NCI-H146 treated with DMSO at 0.1 percent for 48 hours (cell line): ENCODE measurements at regions not wholly inside any gene's neighbourhood (a gene's known extent, or its start where the extent isn't known, plus 50 kb on each side); places are given as distances from the start of the nearest gene placed in this dataset.

Experiments used
- DNase-seq: peaks from one replicate; lab custom pipeline; 2025; ENCODE audit not compliant: unreplicated experiment; lab: John Stamatoyannopoulos, UW

GRCh38 chr2:129620411-129620810 is 359.1 kb upstream of the RAB6C start:
- no peak for DNase-seq

GRCh38 chr2:129623783-129624182 is 355.7 kb upstream of the RAB6C start:
- no peak for DNase-seq

- DNase-seq: no peak
Measured at GRCh38 chr2:129627437-129627836, 352.0 kb upstream of the RAB6C start.

GRCh38 chr2:129636692-129637091 is 342.8 kb upstream of the RAB6C start:
- no peak for DNase-seq

- DNase-seq: no peak
Measured at GRCh38 chr2:129641371-129641770, 338.1 kb upstream of the RAB6C start.

GRCh38 chr2:129642526-129643043 is 336.9 kb upstream of the RAB6C start:
- DNase-seq: no peak

- DNase-seq: no peak
Measured at GRCh38 chr2:129645335-129645734, 334.1 kb upstream of the RAB6C start.

- no peak for DNase-seq
Measured at GRCh38 chr2:129646107-129646506, 333.4 kb upstream of the RAB6C start.

- DNase-seq: no peak
Measured at GRCh38 chr2:129653246-129653645, 326.2 kb upstream of the RAB6C start.

- DNase-seq: no peak
Measured at GRCh38 chr2:129654331-129654730, 325.1 kb upstream of the RAB6C start.

- no peak for DNase-seq
Measured at GRCh38 chr2:129656081-129656598, 323.3 kb upstream of the RAB6C start.

- DNase-seq: no peak
Measured at GRCh38 chr2:129658430-129658829, 321.0 kb upstream of the RAB6C start.

- DNase-seq: no peak
Measured at GRCh38 chr2:129661935-129662334, 317.5 kb upstream of the RAB6C start.

GRCh38 chr2:129667577-129667976 is 311.9 kb upstream of the RAB6C start:
- no peak for DNase-seq

GRCh38 chr2:129672521-129672920 is 306.9 kb upstream of the RAB6C start:
- DNase-seq: no peak

GRCh38 chr2:129673234-129673633 is 306.2 kb upstream of the RAB6C start:
- no peak for DNase-seq

GRCh38 chr2:129673847-129674711 is 305.4 kb upstream of the RAB6C start:
- no peak for DNase-seq

- no peak for DNase-seq
Measured at GRCh38 chr2:129678751-129679150, 300.7 kb upstream of the RAB6C start.

- no peak for DNase-seq
Measured at GRCh38 chr2:129681788-129682187, 297.7 kb upstream of the RAB6C start.

- no peak for DNase-seq
Measured at GRCh38 chr2:129689653-129690448, 289.6 kb upstream of the RAB6C start.

GRCh38 chr2:129695496-129695895 is 284.0 kb upstream of the RAB6C start:
- no peak for DNase-seq

GRCh38 chr2:129698593-129698992 is 280.9 kb upstream of the RAB6C start:
- DNase-seq: no peak
